ENCODE measurements at regions not wholly inside any gene's neighbourhood (a gene's known extent, or its start where the extent isn't known, plus 50 kb on each side); places are given as distances from the start of the nearest gene placed in this dataset.
A peak's percentile ranks its signal among the peaks of the same experiment; 100 is the strongest.

DNA sequence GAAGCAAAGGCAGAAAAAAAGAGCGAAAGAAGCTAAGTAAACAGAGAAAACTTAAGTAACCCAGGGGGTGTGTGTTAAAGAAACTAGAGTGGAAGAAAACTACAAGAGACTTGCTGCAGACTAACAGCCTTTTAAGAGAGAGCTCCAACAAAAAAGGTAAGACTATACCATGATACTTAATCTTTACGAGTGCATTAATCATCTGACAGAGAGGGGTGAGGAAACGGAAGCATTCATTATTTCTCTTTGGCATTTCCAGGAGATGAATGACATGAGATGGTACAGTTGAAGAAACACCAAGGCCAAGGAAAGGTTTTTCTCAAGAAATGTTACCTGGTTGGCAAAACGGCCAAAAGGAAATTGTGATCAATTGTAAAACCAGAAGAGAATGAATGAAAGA, 906.8 kb downstream of the QKI start:
- no peak for DNase-seq (ENCODE audit: low read depth)

DNA sequence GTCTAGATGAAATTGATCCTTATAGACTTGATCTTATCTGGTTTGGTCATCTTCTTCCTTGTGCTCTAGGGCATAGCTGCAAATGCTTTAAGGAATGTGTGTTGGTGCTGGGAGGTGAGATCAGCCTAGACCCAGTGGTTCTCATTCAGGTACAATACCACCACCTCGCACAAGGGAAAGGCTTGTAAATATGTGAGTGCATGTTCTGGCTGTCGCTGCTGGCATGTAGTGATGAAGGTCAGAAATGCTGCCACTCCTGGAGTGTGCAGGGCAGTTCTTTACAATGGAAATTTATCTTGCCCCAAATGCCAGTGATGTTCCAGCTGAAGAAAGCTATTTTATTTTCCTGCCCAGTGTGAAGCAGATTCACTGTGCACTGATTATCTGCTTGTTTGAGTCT, 900.9 kb downstream of the QKI start:
- no peak for DNase-seq (ENCODE audit: low read depth)

DNA sequence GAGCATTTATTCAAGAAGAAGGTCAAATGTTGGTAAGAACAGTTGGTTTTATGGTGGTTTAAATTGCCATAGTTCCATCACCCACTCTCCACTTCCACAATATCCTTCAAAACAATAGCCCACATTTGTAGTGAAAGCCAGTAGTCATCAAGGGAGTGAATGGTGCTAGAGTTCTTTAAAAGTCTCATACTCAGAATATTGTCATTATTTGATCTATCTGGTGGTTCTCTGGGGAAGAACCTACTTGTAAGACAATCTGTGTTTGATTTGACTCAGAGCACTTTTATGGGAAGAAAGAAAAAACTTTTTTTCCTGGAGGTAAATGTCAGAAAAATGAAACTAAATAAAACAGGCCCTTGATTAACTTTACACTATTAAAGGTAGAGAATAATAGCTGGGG, 893.8 kb downstream of the QKI start:
- no peak for DNase-seq (ENCODE audit: low read depth)

DNA sequence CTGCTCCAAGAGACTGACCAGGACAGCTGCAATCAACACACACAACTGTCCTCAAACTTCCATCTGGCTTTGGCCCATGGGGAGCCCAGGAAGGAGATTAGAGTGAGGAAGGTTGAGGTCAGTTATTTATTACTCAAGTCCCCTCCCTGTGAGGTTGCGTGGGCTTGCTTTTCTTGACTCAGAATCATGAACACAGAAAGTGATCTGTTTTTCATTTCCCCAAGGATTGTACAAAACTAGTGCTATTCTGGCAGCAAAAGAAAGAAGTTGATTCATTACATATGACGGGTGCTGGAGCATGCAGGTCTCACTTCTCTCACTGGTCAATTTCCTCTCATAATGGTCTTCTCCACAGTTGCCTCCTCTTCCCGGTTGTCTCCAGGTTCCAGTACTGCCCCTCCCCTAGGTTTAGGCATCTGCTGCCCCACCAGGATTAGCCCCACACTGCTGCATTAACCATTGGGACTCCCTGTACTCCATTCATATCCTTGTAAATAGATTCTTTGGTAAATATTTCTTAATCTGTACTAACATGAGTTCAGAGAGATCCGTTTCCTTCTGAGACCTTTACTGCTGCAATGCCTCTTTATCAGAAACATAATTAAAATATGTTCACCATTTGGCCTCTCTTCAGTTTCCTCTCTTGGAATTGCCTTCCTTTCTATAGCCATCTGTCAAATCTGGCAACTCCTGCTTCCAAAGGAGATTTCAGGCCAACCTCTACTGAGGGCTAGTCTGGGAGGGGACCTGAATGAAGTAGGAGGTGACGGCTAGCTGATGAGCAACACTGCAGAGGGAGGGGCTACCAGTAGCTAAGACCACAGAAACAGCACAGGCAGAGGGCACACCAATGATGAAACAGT, 888.8 kb downstream of the QKI start:
- peak; percentile 44 for DNase-seq (ENCODE audit: low read depth)

DNA sequence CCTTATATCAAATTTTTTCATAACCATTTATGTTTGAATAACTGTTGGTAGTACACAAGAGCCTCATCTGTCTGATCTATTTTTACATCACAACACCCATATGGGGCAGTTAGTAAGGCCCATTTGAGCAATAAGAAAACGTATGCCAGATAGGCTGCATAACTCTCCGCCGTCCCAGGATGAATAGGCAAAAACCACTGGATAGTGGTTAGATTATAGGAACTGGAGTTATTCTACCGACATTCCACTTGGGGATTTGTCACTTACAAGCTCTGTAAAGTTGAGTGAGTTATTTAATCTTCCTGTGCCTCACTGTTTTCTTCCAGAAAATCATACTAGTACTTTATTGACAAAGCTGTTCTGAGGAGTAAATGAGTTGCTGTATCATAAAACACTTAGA, 881.9 kb downstream of the QKI start:
- no peak for DNase-seq (ENCODE audit: low read depth)

DNA sequence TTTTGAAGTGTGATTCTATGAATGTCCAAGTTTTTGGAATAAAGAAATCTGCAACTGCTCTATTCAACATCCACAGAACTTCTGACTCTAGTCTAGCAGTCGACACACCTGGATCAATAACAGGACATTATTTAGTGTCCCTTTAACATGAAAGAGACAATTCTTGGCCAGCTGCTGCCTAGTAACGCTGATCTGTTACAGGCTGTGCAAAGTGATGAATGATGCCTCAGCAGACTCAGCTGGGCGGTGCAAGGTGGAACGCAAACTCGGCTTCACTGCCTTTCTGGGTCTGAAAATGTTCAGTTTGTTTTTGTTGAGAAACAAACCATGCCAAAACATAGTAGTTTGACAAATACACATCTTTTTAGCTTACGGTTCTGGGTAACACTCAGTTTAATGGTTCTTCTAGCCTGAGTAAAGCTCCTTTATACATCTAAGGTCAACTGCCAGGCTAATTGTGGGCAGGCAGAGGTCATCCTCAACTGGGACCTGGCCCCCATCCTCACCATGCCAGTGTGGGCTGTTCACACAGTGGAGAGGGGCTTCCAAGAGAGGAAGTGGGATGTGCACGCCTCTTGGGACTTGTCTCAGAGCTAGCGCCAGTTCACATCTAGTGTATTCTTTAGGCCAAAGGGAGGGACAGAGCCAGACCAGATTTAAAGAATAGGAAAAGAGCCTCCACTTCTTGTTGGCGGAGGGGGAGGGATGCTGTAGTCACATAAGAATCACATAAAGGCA, 879.7 kb downstream of the QKI start:
- no peak for DNase-seq (ENCODE audit: low read depth)

DNA sequence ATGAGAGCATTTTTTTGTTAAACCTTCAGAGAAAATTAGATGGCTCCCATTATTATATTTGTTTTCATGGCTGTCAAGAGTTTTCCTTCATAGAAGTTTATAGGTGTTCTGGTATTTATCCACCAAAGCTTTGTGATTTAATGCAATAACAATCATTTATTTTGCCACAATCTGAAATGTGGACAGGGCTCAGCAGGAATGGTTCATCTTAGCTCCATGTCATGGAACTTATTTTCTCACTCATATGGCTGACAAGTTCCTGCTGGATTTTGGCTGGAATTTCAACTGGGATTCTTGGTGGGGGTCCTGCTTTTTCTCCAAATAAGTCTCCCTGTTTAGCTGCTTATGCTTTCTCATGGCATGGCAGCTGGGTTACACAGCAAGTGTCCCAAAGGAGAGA, 876.7 kb downstream of the QKI start:
- no peak for DNase-seq (ENCODE audit: low read depth)

DNA sequence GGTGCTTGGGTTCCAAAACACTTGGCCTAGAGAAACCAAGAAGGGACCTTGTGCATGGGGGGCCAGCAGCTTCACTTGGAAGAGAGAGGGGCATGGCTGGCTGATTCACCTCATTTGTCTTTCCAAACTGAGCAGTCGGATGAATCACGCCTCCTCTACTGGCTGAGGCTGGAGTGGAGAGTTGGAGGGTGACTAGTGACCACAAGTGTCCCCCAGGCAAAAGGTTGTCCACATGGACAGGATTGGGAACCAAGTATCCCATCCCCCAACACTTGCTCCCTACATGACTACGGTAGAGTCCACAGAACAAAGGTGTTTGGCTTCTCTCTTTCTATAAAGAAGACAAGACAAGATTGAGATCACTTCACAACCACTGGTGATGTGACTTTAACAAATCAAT, 875.6 kb downstream of the QKI start:
- DNase-seq (ENCODE audit: low read depth), result no peak

DNA sequence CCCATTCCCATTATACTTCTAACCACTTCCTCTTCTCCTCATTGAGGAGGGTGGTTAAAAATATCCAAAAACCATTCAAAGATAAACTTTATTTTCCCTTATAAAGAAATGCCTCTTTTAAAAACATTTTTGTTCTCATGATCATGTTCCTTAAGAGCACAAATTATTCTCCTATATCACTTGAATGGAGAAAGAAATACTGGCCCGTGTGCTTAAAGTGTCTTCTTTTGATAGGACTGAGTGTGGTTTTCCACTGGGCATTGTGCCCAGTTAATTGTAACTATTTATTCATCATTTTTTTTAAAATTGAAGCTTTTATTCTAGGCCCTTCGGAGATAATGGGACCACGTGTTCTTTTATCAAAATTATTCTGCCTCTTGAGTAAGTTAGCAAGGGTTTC, 871.5 kb downstream of the QKI start:
- no peak for DNase-seq (ENCODE audit: low read depth)

DNA sequence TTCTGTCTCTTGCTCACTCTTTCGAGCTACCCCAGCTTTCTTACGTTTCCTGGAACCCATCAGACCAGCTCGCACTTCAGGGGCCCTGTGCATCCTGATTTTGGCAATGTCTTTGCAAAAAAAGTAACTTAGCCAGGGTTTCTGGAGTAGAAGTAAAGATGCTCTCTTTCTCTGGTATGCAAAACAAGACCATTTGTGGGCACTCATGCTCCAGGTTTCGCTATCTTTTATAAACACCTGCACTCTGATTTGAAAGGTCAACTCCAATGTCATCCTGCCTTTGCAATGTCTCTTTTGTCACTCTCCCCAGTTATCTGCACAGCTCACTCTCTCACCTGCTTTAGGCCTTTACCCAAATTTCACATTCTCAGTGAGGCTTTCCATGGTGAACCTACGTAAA, 869.1 kb downstream of the QKI start:
- no peak for DNase-seq (ENCODE audit: low read depth)

DNA sequence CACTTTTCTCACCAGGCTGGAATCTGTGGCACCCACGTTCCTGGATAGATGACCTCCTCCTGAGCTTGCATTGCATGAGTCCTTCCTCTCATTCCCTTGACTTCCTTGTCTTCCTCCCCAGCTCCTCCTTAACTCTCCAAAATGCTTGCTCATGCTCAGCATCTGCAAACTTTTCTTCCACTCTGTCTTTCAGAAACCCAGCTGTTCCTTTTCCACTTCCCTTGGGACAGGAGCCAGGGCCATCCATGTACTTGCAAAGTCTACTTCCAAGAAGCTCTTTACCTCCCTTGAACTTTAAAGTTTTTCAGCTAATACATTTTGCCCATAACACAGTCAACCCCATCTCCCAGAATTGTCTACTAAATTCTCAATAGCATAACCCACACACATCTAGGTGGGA, 861.7 kb downstream of the QKI start:
- DNase-seq (ENCODE audit: low read depth), result no peak

DNA sequence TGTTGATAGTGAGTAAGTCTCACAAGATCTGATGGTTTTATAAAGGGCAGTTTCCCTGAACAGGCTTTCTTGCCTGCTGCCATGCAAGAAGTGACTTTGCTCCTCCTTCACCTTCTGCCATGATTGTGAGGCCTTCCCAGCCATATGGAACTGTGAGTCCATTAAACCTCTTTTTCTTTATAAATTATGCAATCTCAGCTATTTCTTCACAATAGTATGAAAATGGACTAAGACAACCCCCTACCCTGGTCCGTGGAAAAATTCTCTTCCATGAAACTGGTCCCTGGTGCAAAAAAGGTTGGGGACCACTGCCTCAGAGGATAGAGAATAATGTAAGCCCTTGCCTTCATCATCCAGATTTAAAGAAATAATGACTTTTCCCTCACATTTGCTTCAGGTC, 861.3 kb downstream of the QKI start:
- no peak for DNase-seq (ENCODE audit: low read depth)

DNA sequence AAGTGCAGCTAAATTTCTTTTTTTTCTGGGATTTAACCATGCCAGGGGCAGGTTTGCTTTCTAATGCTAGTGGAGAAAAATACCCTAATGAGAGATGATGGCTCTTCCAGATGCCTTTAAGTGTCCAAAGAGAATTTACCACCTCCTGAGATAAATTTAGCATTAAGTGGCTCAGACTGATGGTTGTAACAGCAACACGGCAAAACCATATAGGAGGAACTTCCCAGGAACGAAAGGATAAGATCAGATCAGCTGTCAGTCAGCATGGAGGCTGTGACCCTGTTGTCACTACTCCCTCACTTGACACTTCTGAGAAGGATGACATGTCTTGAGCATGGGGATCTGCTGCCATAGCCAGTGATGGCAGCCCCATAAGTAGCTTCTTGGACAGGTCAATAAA, 860.0 kb downstream of the QKI start:
- DNase-seq (ENCODE audit: low read depth), result no peak

DNA sequence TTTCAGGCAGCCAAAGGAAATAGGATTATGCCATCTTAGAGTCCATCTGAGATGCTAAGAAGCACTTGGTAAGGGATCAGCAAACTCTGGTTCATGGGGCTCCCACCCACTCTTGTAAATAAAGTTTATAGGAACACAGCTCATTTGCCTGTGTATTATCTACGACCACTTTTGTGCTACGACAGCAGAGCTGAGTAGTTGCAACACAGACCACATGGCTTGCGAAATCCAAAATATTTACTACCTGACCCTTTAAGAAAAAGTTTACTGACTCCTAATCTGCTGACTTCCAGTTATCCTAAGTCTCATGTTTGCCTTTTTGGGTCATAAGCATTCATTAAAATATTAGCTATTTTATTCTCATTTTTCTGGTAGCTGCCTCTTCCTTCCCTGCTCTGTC, 859.0 kb downstream of the QKI start:
- DNase-seq (ENCODE audit: low read depth), result no peak

DNA sequence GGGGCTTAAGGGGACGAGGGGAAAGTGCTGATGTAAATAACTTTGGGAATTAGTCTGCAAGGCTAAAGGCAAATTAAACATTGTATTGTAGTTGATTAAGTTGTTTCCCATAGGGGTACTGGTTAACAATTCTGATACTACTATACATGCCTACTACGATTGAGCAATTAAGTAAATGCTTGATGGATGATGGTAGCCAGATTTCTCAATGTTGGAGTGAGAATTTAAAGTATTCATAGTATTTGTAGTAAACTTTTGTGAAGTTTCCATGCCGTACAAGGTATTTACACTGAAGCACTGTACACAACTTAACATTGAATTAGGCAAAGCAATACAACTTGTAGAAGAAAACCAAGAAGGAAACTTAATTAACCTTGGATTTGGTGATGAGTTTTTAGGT, 852.3 kb downstream of the QKI start:
- no peak for DNase-seq (ENCODE audit: low read depth)

DNA sequence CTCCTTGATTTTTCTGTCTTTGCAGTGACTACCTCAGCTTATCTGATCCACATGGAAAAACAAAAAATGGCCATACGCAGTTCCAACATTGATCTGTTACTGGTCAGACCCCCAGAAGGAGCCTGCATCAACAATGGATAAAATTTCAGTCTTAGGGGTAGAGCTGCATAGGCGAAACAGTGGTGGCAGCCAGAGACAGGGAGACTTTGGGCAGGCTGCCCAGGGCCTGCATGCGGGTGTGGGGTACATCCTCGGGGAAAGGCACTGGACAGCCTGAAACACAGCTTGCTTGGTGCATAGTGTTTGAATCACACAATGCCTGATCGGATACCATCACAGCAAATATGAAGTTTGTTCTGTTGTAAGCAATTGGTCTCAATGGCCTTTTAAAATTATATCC, 847.8 kb downstream of the QKI start:
- no peak for DNase-seq (ENCODE audit: low read depth)

DNA sequence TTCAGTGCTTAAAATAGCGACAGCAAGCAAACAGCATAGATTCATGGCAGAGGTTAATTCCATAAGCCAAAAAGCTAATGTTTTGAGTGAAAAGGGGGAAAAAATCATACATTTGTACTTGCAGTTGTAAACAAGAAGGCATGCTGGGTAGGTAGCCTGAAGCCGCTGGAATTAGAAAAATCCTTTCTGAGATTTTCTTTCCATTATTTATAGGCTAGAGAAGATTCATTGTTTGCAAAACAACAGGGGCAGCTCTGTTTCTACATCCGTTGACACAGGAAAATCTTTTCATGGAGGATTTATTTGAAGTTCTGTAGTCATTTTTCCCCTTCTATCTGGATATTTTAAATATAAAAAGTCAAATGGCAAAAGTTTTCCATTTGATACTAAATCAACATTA, 843.9 kb downstream of the QKI start:
- no peak for DNase-seq (ENCODE audit: low read depth)

DNA sequence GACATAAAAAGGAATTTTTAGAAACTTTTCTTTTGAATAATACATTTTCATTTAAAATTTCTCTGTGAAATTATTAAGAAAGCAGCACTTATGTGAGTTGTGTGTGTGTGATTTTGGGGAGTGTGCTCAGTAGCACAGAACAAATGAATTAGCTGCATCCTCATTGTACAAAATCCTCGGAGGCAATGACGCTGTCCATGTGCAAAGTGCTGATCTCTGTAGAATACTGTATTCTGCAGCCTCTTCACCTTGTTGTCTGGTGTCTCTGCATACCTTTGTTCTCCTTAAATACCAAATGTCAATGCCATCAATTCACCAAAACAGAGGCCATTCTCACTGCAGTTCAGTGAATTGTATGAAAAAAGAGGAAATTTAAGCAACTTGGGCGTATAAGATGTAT, 838.4 kb downstream of the QKI start:
- peak; percentile 13 for DNase-seq (ENCODE audit: low read depth)

DNA sequence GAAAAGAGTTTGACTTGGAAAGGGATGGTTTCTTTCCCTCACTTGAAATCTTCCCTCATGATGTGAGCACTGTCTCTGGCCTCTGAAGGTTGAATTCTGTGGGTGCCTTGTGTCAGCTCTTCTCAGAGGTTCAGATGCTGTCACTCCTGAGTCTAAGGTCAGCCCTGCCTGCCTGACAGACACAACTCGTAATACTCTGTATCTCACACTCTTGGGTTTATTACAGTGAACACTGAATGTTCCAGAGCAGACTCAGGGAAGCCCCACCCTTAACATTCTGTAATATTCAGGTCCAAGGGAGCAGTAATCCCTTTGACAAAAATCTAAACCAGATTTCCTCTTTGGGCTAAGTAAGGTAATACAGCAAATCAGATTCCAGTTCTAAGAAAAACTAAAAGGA, 837.8 kb downstream of the QKI start:
- DNase-seq (ENCODE audit: low read depth), result no peak

DNA sequence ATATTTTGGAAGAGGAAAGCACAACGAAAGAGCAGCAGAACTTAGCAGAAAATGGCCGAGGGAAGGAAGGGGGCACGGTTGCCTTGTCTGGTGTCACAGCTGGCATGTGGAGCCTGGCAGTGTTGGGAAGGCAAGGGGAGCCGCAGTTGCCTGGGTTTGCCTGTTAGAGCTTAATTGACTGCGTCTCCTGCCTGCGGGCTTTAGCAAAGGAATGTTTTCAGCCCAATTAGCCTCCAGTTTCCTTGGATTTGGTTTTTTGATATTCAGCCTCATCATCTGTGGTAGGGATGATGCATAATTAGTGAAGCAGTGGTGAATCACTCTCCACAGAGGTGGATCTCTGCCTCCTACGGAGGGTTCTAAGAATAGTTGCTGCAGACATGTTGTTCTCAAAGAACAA, 832.6 kb downstream of the QKI start:
- DNase-seq (ENCODE audit: low read depth), result no peak

DNA sequence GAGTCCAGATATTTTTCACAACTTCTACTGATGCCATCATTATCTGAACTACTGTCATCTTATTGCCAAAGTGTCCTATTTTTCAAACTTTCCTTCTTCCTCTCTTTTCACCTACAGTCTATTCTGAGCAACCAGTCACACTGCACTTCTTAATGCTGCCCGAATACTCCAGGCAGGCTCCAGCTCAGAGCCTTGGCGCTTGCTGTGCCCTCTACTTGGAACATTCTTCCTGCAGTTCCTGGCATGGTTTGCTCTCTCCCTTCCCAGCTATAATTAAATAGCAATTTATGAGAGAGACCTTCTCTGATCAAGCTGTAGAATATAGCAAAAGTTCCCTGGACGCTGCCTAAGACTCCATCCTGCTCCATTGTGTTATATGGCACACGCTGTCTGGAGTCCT, 831.6 kb downstream of the QKI start:
- no peak for DNase-seq (ENCODE audit: low read depth)

DNA sequence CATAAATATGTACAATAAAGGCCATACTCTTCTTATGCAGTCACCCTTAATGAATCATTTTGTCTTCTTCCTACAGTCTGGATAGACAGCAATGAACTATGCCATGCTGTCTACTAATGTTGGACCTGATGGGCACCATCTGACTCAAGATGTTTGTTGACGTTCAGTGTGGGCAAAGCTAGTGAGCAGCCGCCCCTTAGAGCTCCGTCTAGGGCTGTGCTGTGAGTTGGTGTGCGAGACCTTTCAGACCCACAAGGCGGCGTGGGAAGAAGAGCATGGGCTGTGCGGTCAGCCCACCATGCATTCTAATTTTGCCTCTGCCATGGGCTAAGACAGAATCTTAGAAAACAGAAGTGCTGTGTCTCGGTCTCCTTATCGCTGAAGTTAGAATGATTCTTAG, 829.4 kb downstream of the QKI start:
- DNase-seq (ENCODE audit: low read depth), result no peak

DNA sequence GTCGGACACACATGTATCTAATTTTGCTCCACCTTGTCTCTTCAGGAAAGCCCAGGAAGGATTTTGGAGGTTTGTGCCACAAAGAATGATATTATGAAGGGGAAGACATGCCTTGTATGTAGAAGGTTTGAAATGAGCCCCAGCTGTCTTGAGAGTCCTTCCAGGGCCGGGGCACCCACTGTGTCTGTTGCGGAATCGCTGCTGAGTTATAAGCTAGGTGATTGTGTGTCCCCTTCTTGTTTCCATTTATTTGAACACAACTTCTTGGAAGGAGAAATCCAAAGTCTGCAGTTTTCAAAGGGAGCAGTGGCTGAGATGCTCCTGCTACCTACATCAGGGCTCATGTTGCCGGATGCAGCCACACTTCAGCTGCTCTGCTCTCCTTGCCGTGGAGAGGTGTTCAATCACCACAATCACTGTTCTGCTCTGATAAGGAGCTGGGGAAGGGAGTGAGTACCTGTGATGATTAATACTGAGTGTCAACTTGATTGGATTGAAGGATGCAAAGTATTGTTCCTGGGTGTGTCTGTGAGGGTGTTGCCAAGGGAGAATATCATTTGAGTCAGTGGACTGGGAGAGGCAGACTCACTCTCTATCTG, 828.6 kb downstream of the QKI start:
- no peak for DNase-seq (ENCODE audit: low read depth)

All from forelimb muscle (tissue), 1 donor.